Amniotic stem cell (primary cell): ENCODE measurements at regions not wholly inside any gene's neighbourhood (a gene's known extent, or its start where the extent isn't known, plus 50 kb on each side); places are given as distances from the start of the nearest gene placed in this dataset.
"Not testable (repeated sequence)": the region's sequence is repeated elsewhere in the genome, so short reads cannot be mapped to it uniquely, and the experiment has no call there.

ENCODE experiments used
- DNase-seq: peaks from one replicate; lab custom pipeline; 2025; lab: John Stamatoyannopoulos, UW

GRCh38 chr2:33975498-33975897 is 376.4 kb upstream of the FAM98A start:
- no peak for DNase-seq

- no peak for DNase-seq
Measured at GRCh38 chr2:33967103-33967502, 368.0 kb upstream of the FAM98A start.

GRCh38 chr2:33958591-33958990 is 359.5 kb upstream of the FAM98A start:
- DNase-seq: no peak

GRCh38 chr2:33949371-33949770 is 350.3 kb upstream of the FAM98A start:
- no peak for DNase-seq

- DNase-seq: no peak
Measured at GRCh38 chr2:33946193-33946592, 347.1 kb upstream of the FAM98A start.

- DNase-seq: no peak
Measured at GRCh38 chr2:33933203-33933602, 334.1 kb upstream of the FAM98A start.

- DNase-seq: no peak
Measured at GRCh38 chr2:33931164-33931563, 332.1 kb upstream of the FAM98A start.

GRCh38 chr2:33929467-33929866 is 330.4 kb upstream of the FAM98A start:
- no peak for DNase-seq

GRCh38 chr2:33927756-33928155 is 328.7 kb upstream of the FAM98A start:
- no peak for DNase-seq

GRCh38 chr2:33925311-33925710 is 326.2 kb upstream of the FAM98A start:
- DNase-seq: no peak

GRCh38 chr2:33924586-33925169 is 325.6 kb upstream of the FAM98A start:
- no peak for DNase-seq

GRCh38 chr2:33917252-33917651 is 318.2 kb upstream of the FAM98A start:
- no peak for DNase-seq

- no peak for DNase-seq
Measured at GRCh38 chr2:33913071-33913616, 314.0 kb upstream of the FAM98A start.

GRCh38 chr2:33911327-33911726 is 312.2 kb upstream of the FAM98A start:
- no peak for DNase-seq

- no peak for DNase-seq
Measured at GRCh38 chr2:33909945-33910695, 311.0 kb upstream of the FAM98A start.

- DNase-seq: no peak
Measured at GRCh38 chr2:33907866-33908265, 308.8 kb upstream of the FAM98A start.

GRCh38 chr2:33906129-33906528 is 307.0 kb upstream of the FAM98A start:
- not testable (repeated sequence) for DNase-seq

- no peak for DNase-seq
Measured at GRCh38 chr2:33904801-33905200, 305.7 kb upstream of the FAM98A start.

- DNase-seq: no peak
Measured at GRCh38 chr2:33903701-33904100, 304.6 kb upstream of the FAM98A start.

GRCh38 chr2:33903215-33903614 is 304.1 kb upstream of the FAM98A start:
- no peak for DNase-seq

GRCh38 chr2:33900610-33901009 is 301.5 kb upstream of the FAM98A start:
- no peak for DNase-seq

- DNase-seq: no peak
Measured at GRCh38 chr2:33897741-33898140, 298.6 kb upstream of the FAM98A start.

GRCh38 chr2:33893824-33894223 is 294.7 kb upstream of the FAM98A start:
- no peak for DNase-seq

GRCh38 chr2:33891616-33892015 is 292.5 kb upstream of the FAM98A start:
- no peak for DNase-seq
